Tibial artery (tissue), 4 donors: ENCODE measurements at regions not wholly inside any gene's neighbourhood (a gene's known extent, or its start where the extent isn't known, plus 50 kb on each side); places are given as distances from the start of the nearest gene placed in this dataset.

Source experiments
- DNase-seq, 2 donors: peaks; one replicate each; pipeline ENCODE4 v3.0.0-alpha.2; 2019
- H3K27ac ChIP-seq, 2 donors: fragments of 200-600 bp; sonication (generic) in 1 of 2; 1 replicate in 1 of 2; 2 replicates in 1 of 2; pipeline ENCODE4 v1.5.1; 2018 to 2019; ENCODE audit warnings: mild to moderate bottlenecking in 1 of 2
- H3K27me3 ChIP-seq, 2 donors: fragments of 200-600 bp; sonication (generic) in 1 of 2; one replicate each; pipeline versions ENCODE4 v1.5.1 to v1.6.0; 2016 to 2019
- H3K36me3 ChIP-seq, 3 donors: fragments of 200-600 bp; sonication (generic) in 2 of 3; one replicate each; pipeline ENCODE4 v1.5.1; 2016 to 2019; ENCODE audit warnings: mild to moderate bottlenecking in 2 of 3
- H3K4me1 ChIP-seq, 4 donors: fragments of 200-600 bp; sonication (generic) in 2 of 4; 1 replicate in 3 of 4; 2 replicates in 1 of 4; pipeline ENCODE4 v1.5.1; 2016 to 2019
- H3K4me3 ChIP-seq, 2 donors: fragments of 200-600 bp; sonication (generic) in 1 of 2; 1 replicate in 1 of 2; 2 replicates in 1 of 2; pipeline ENCODE4 v1.5.1; 2018 to 2019; ENCODE audit warnings: mild to moderate bottlenecking in 2 of 2
- H3K9me3 ChIP-seq, 3 donors: fragments of 200-600 bp; sonication (generic) in 1 of 3; one replicate each; pipeline ENCODE4 v1.5.1; 2016 to 2019
- CTCF ChIP-seq, 2 experiments: fragments of 200-600 bp in 1 of 2; fragments of 450-650 bp in 1 of 2; IDR thresholded peaks; one replicate each; pipeline ENCODE4 v1.5.1; 2017 to 2019; ENCODE audit warnings: antibody characterized with exemption in 2 of 2, mild to moderate bottlenecking in 1 of 2, moderate library complexity in 1 of 2
- intact Hi-C: fragments of 100-400 bp; cut with DNase I; formaldehyde crosslinking; loops from one replicate; pipeline ENCODE4 v1.15.0; 2023; ENCODE audit warnings: low total_unique reads

GRCh38 chr4:43264730-43265129 is 372.2 kb downstream of the GRXCR1 start:
- DNase-seq = no peak

GRCh38 chr4:43271946-43272345 is 379.4 kb downstream of the GRXCR1 start:
- Histone ChIP-seq H3K36me3 (no peaks in the 10 kb centered on the region), H3K27me3 (no peaks in the 10 kb centered on the region), H3K4me1 (no peaks in the 10 kb centered on the region), H3K9me3 (peaks cover 0 to 3% (median 0%) of the 10 kb centered on the region in 3 donors), H3K27ac (no peak overlapping the region), H3K4me3 (no peak overlapping the region)
- intact Hi-C loops = no loop called here
- no peak for TF ChIP-seq CTCF (IDR thresholded peaks at IDR 0.05)
- DNase-seq = no peak

More at GRCh38 chr4:43264730-43265129, 372.2 kb downstream of the GRXCR1 start:
- no peak for TF ChIP-seq CTCF (IDR thresholded peaks at IDR 0.05)
- no peak overlapping the region for H3K4me3 ChIP-seq
- intact Hi-C loops = no loop called here
- H3K9me3 ChIP-seq = peaks cover 0 to 7% (median 0%) of the 10 kb centered on the region in 3 donors
- no peaks in the 10 kb centered on the region for H3K36me3 ChIP-seq
- H3K27me3 ChIP-seq = no peaks in the 10 kb centered on the region
- no peak overlapping the region for H3K27ac ChIP-seq
- H3K4me1 ChIP-seq = no peaks in the 10 kb centered on the region

GRCh38 chr4:43274376-43274775 is 381.9 kb downstream of the GRXCR1 start:
- DNase-seq = no peak
- TF ChIP-seq CTCF (IDR thresholded peaks at IDR 0.05) = no peak
- Histone ChIP-seq H3K4me1 (no peaks in the 10 kb centered on the region), H3K27ac (no peak overlapping the region), H3K27me3 (no peaks in the 10 kb centered on the region), H3K9me3 (peaks cover 0 to 3% (median 0%) of the 10 kb centered on the region in 3 donors), H3K4me3 (no peak overlapping the region), H3K36me3 (no peaks in the 10 kb centered on the region)
- intact Hi-C loops = no loop called here

GRCh38 chr4:43275779-43276178 is 383.3 kb downstream of the GRXCR1 start:
- Histone ChIP-seq H3K4me3 (no peak overlapping the region), H3K27ac (no peak overlapping the region), H3K36me3 (no peaks in the 10 kb centered on the region), H3K9me3 (peaks cover 0 to 3% (median 0%) of the 10 kb centered on the region in 3 donors), H3K27me3 (no peaks in the 10 kb centered on the region), H3K4me1 (no peaks in the 10 kb centered on the region)
- TF ChIP-seq CTCF (IDR thresholded peaks at IDR 0.05) = no peak
- no peak for DNase-seq
- intact Hi-C loops = no loop called here

- Histone ChIP-seq H3K4me1 (no peaks in the 10 kb centered on the region), H3K9me3 (peaks cover 0 to 3% (median 0%) of the 10 kb centered on the region in 3 donors), H3K4me3 (no peak overlapping the region), H3K27me3 (no peaks in the 10 kb centered on the region), H3K27ac (no peak overlapping the region), H3K36me3 (no peaks in the 10 kb centered on the region)
- no peak for TF ChIP-seq CTCF (IDR thresholded peaks at IDR 0.05)
- DNase-seq = no peak
- intact Hi-C loops = no loop called here
These were observed 383.8 kb downstream of the GRXCR1 start for GRCh38 chr4:43276321-43276720.

GRCh38 chr4:43277003-43277402 is 384.5 kb downstream of the GRXCR1 start:
- Histone ChIP-seq H3K27ac (no peak overlapping the region), H3K4me1 (no peaks in the 10 kb centered on the region), H3K4me3 (no peak overlapping the region), H3K9me3 (peaks cover 0 to 3% (median 0%) of the 10 kb centered on the region in 3 donors), H3K27me3 (no peaks in the 10 kb centered on the region), H3K36me3 (no peaks in the 10 kb centered on the region)
- no peak for TF ChIP-seq CTCF (IDR thresholded peaks at IDR 0.05)
- intact Hi-C loops = no loop called here
- no peak for DNase-seq
